DOHH2 (cell line): ENCODE measurements at regions not wholly inside any gene's neighbourhood (a gene's known extent, or its start where the extent isn't known, plus 50 kb on each side); places are given as distances from the start of the nearest gene placed in this dataset.

Experiments
- H3F3A ChIP-seq: fragments of 200-600 bp; sonication (generic), shearing (Covaris generic); 2 replicates; pipeline ENCODE4 v1.6.0; 2016; ENCODE audit warnings: antibody characterized with exemption, mild to moderate bottlenecking; ENCODE audit not compliant: control insufficient read depth, insufficient read depth
- H3K27ac ChIP-seq: fragments of 200-600 bp; sonication (generic); 2 replicates; pipeline ENCODE4 v1.5.1; 2014; ENCODE audit warnings: low read depth, mild to moderate bottlenecking, low read length, moderate library complexity
- H3K27me3 ChIP-seq: fragments of 200-600 bp; sonication (generic); 2 replicates; pipeline ENCODE4 v1.6.1; 2014; ENCODE audit warnings: mild to moderate bottlenecking, low read length, mixed read lengths; ENCODE audit not compliant: control insufficient read depth
- H3K36me3 ChIP-seq: fragments of 200-600 bp; sonication (generic); 2 replicates; pipeline ENCODE4 v1.6.1; 2014; ENCODE audit warnings: mild to moderate bottlenecking, low read length, moderate library complexity, mixed read lengths; ENCODE audit not compliant: control insufficient read depth
- H3K4me1 ChIP-seq: fragments of 200-600 bp; sonication (generic); 2 replicates; pipeline ENCODE4 v1.6.1; 2014; ENCODE audit warnings: mild to moderate bottlenecking, low read length, mixed read lengths; ENCODE audit not compliant: control insufficient read depth
- H3K4me2 ChIP-seq: fragments of 200-600 bp; sonication (generic); 2 replicates; pipeline ENCODE4 v1.6.0; 2014; ENCODE audit warnings: mild to moderate bottlenecking, low read length, moderate library complexity
- H3K4me3 ChIP-seq: fragments of 200-600 bp; sonication (generic); 2 replicates; pipeline ENCODE4 v1.5.1; 2014; ENCODE audit warnings: mild to moderate bottlenecking, low read length, mixed read lengths
- H3K79me2 ChIP-seq: fragments of 200-600 bp; sonication (generic); 2 replicates; pipeline ENCODE4 v1.6.1; 2014; ENCODE audit warnings: mild to moderate bottlenecking, low read length, mixed read lengths; ENCODE audit not compliant: control insufficient read depth
- H3K9me2 ChIP-seq: fragments of 200-600 bp; sonication (generic); replicated peaks from 2 replicates; pipeline ENCODE4 v1.6.1; 2014; ENCODE audit warnings: mild to moderate bottlenecking, low read length, mixed read lengths; ENCODE audit not compliant: control insufficient read depth
- H3K9me3 ChIP-seq: fragments of 200-600 bp; sonication (generic); 2 replicates; pipeline ENCODE4 v1.6.1; 2014; ENCODE audit warnings: antibody characterized with exemption, low read length, mixed read lengths; ENCODE audit not compliant: control insufficient read depth, insufficient read depth
- H4K20me1 ChIP-seq: fragments of 200-600 bp; sonication (generic); 2 replicates; pipeline ENCODE4 v1.6.0; 2014; ENCODE audit warnings: low read depth, mild to moderate bottlenecking, antibody characterized with exemption, low read length, moderate library complexity; ENCODE audit not compliant: control insufficient read depth, insufficient read depth
- EZH2phosphoT487 ChIP-seq: fragments of 200-600 bp; sonication (generic); IDR thresholded peaks from 2 replicates; pipeline ENCODE4 v1.6.1; 2017; ENCODE audit warnings: borderline replicate concordance, mild to moderate bottlenecking, antibody characterized with exemption, low read length, moderate library complexity, mixed read lengths
- TF ChIP-seq, protein P1 (sequence below): fragments of 200-600 bp; sonication (generic); IDR thresholded peaks from one replicate; pipeline ENCODE4 v1.5.1; 2014; ENCODE audit warnings: antibody characterized with exemption, mild to moderate bottlenecking, low read depth, low read length; ENCODE audit not compliant: poor library complexity, severe bottlenecking

DNA sequence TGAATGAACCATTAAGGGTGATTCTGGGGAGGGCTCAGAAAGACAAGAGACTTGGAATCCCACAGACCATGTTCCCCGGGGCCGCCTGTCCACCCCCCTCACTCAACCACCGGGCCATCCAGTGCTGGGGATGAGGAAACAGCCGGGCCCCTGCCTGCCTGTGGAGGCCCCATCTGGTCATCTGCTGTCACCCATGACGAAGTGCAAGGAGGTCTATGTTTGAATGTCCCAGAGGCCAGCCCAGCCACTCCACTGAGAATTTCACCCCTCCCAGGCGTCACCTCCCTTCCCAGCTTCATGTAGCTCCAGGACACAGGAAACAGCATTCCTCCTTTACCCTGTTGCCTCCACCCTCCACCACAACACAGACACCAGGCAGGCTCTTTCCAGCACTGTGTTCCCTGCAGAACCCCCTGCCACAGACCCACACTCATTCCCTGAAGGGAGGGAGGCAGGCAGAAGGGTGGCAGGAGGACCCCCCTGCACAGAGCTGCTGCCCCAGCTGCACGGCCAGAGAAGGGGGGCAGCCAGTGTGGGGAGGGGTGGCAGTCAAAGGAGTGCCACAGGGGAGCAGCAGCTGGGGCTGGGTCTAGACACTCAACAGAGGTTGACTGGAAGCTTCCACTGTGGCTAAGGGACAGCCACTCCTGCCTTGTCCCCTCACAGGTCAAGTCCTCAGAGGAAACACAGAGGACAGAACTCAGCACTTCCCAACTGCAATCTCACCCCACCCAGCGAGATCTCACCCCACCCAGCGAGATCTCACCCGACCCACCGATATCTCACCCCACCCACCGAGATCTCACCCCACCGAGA, 50.3 kb upstream of the PPP2R5C start:
- H3F3A ChIP-seq, result no peaks in the 10 kb centered on the region
- H3K9me2 ChIP-seq, result no peaks in the 10 kb centered on the region
- H3K4me3 ChIP-seq, result no peak overlapping the region
- peaks cover 4% of the 10 kb centered on the region for H3K27me3 ChIP-seq
- H3K27ac ChIP-seq, result no peak overlapping the region
- no peaks in the 10 kb centered on the region for H4K20me1 ChIP-seq
- H3K79me2 ChIP-seq, result no peaks in the 10 kb centered on the region
- no peak overlapping the region for H3K4me2 ChIP-seq
- H3K36me3 ChIP-seq, result no peaks in the 10 kb centered on the region
- H3K4me1 ChIP-seq, result peaks cover 8% of the 10 kb centered on the region
- no peak for TF ChIP-seq EZH2phosphoT487
- TF ChIP-seq, protein P1, sequence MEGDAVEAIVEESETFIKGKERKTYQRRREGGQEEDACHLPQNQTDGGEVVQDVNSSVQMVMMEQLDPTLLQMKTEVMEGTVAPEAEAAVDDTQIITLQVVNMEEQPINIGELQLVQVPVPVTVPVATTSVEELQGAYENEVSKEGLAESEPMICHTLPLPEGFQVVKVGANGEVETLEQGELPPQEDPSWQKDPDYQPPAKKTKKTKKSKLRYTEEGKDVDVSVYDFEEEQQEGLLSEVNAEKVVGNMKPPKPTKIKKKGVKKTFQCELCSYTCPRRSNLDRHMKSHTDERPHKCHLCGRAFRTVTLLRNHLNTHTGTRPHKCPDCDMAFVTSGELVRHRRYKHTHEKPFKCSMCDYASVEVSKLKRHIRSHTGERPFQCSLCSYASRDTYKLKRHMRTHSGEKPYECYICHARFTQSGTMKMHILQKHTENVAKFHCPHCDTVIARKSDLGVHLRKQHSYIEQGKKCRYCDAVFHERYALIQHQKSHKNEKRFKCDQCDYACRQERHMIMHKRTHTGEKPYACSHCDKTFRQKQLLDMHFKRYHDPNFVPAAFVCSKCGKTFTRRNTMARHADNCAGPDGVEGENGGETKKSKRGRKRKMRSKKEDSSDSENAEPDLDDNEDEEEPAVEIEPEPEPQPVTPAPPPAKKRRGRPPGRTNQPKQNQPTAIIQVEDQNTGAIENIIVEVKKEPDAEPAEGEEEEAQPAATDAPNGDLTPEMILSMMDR, result no peak
- no peaks in the 10 kb centered on the region for H3K9me3 ChIP-seq
